GM21360 (cell line): ENCODE measurements at regions not wholly inside any gene's neighbourhood (a gene's known extent, or its start where the extent isn't known, plus 50 kb on each side); places are given as distances from the start of the nearest gene placed in this dataset.

Experiments
- ATAC-seq: cut with Tn5 transposase; IDR thresholded peaks from one replicate; pipeline ENCODE4 v1.9.1; 2021; ENCODE audit warnings: mild to moderate bottlenecking, moderate library complexity; ENCODE audit not compliant: unreplicated experiment

GRCh38 chr3:35946854-35947515 is 307.7 kb downstream of the ARPP21 start:
- ATAC-seq: no peak

GRCh38 chr3:35950021-35950420 is 310.7 kb downstream of the ARPP21 start:
- ATAC-seq: no peak

GRCh38 chr3:35954413-35954812 is 315.1 kb downstream of the ARPP21 start:
- ATAC-seq: no peak

- peak; percentile 63 for ATAC-seq
These were observed 326.6 kb downstream of the ARPP21 start for GRCh38 chr3:35965908-35966307.

- no peak for ATAC-seq
These were observed 327.5 kb downstream of the ARPP21 start for GRCh38 chr3:35966629-35967464.

- no peak for ATAC-seq
These were observed 328.8 kb downstream of the ARPP21 start for GRCh38 chr3:35968043-35968622.

GRCh38 chr3:35969406-35969805 is 330.1 kb downstream of the ARPP21 start:
- no peak for ATAC-seq

GRCh38 chr3:35970793-35971192 is 331.5 kb downstream of the ARPP21 start:
- no peak for ATAC-seq

- ATAC-seq: no peak
These were observed 332.4 kb downstream of the ARPP21 start for GRCh38 chr3:35971686-35972085.

GRCh38 chr3:35974872-35975271 is 335.5 kb downstream of the ARPP21 start:
- no peak for ATAC-seq

- no peak for ATAC-seq
These were observed 346.8 kb downstream of the ARPP21 start for GRCh38 chr3:35986161-35986560.

- ATAC-seq: no peak
These were observed 348.1 kb downstream of the ARPP21 start for GRCh38 chr3:35987386-35987785.

GRCh38 chr3:35992041-35992440 is 352.7 kb downstream of the ARPP21 start:
- no peak for ATAC-seq

GRCh38 chr3:36011791-36012190 is 368.5 kb upstream of the STAC start:
- ATAC-seq: no peak

- no peak for ATAC-seq
These were observed 366.9 kb upstream of the STAC start for GRCh38 chr3:36013425-36013824.

GRCh38 chr3:36025232-36025631 is 355.1 kb upstream of the STAC start:
- no peak for ATAC-seq

- no peak for ATAC-seq
These were observed 347.9 kb upstream of the STAC start for GRCh38 chr3:36032180-36033047.

GRCh38 chr3:36058404-36059030 is 321.8 kb upstream of the STAC start:
- ATAC-seq: no peak

- no peak for ATAC-seq
These were observed 319.4 kb upstream of the STAC start for GRCh38 chr3:36060950-36061349.

GRCh38 chr3:36063992-36064391 is 316.3 kb upstream of the STAC start:
- ATAC-seq: no peak

- ATAC-seq: no peak
These were observed 315.0 kb upstream of the STAC start for GRCh38 chr3:36065321-36065720.
